Uterus (tissue), 2 donors: ENCODE measurements at regions not wholly inside any gene's neighbourhood (a gene's known extent, or its start where the extent isn't known, plus 50 kb on each side); places are given as distances from the start of the nearest gene placed in this dataset.

Experiments
- POLR2A ChIP-seq, 2 donors: fragments of 450-650 bp; IDR thresholded peaks; one replicate each; pipeline ENCODE4 v1.6.1; 2016; ENCODE audit warnings: antibody characterized with exemption in 2 of 2, mild to moderate bottlenecking in 1 of 2, moderate library complexity in 1 of 2
- TF ChIP-seq, protein P1 (sequence below), 4 experiments: fragments of 200-600 bp in 2 of 4; fragments of 450-650 bp in 2 of 4; sonication (generic) in 2 of 4; IDR thresholded peaks; one replicate each; pipeline ENCODE4 v1.5.1; 2016 to 2019; ENCODE audit warnings: antibody characterized with exemption in 4 of 4, mild to moderate bottlenecking in 2 of 4, moderate library complexity in 1 of 4

DNA sequence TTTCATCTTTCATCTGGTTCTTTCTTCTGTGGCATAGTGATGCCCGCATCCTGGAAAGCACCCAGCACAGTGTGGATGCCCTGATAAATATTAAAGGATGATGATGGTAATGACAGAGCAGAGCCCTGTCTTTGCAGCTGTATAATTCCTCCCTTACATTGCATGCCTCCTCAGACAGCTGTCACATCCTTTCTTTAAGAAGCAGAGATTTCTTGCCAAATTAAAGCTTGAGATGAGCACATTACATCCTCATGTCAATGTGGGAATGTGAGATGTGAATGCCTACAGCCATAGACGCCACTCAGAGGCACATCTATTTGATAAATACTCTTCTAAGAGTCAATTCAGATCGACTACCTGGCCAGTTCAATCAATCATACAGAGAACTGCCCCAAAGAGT is 642.0 kb downstream of the ZNF385D start:
- TF ChIP-seq POLR2A (IDR thresholded peaks at IDR 0.05), result no peak
- TF ChIP-seq, protein P1, sequence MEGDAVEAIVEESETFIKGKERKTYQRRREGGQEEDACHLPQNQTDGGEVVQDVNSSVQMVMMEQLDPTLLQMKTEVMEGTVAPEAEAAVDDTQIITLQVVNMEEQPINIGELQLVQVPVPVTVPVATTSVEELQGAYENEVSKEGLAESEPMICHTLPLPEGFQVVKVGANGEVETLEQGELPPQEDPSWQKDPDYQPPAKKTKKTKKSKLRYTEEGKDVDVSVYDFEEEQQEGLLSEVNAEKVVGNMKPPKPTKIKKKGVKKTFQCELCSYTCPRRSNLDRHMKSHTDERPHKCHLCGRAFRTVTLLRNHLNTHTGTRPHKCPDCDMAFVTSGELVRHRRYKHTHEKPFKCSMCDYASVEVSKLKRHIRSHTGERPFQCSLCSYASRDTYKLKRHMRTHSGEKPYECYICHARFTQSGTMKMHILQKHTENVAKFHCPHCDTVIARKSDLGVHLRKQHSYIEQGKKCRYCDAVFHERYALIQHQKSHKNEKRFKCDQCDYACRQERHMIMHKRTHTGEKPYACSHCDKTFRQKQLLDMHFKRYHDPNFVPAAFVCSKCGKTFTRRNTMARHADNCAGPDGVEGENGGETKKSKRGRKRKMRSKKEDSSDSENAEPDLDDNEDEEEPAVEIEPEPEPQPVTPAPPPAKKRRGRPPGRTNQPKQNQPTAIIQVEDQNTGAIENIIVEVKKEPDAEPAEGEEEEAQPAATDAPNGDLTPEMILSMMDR (IDR thresholded peaks at IDR 0.05), result no peak
